COLO668 (cell line): ENCODE measurements at regions not wholly inside any gene's neighbourhood (a gene's known extent, or its start where the extent isn't known, plus 50 kb on each side); places are given as distances from the start of the nearest gene placed in this dataset.
A peak's percentile ranks its signal among the peaks of the same experiment; 100 is the strongest.

Experiments
- DNase-seq: peaks from one replicate; lab custom pipeline; 2025; ENCODE audit not compliant: unreplicated experiment; lab: John Stamatoyannopoulos, UW

DNA sequence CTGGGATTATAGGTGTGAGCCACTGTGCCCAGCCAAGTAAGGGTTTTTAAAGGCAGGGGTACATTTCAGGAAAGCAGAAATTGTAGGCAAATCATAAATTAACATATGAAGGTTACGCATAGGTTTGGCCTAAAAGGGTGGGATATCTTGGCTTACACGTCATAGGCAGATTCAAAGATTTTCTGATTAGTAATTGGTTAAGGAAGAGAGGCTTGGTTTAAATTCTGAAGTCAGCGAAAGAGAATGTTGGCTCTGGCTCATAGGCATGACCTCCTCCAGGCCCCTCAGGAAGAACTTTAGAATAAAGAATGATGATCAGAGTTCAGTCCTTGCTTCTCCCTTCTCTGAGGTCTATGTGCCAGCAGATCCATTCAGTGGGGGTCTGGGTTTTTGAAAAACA lies 124.8 kb upstream of the RBBP6 start:
- DNase-seq = no peak

- no peak for DNase-seq
Measured at GRCh38 chr16:24418733-24419132, 120.6 kb upstream of the RBBP6 start.

DNA sequence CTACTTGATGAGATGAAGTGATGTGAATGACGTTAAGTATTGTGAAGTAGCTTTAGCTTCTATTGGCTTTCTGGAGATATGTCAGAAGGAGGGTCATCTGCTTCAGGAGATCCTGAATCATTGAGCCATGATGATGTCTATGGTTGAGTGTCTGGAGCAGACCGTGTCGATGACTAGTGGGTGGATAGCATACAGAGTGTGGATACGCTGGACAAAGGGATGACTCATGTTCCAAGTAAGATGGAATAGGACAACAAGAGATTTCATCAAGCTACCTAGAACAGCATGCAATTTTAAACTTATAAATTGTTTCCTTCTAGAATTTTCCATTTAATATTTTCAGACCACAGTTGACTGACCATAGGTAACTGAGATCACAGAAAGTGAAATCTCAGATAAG lies 116.1 kb upstream of the RBBP6 start:
- DNase-seq = no peak

DNA sequence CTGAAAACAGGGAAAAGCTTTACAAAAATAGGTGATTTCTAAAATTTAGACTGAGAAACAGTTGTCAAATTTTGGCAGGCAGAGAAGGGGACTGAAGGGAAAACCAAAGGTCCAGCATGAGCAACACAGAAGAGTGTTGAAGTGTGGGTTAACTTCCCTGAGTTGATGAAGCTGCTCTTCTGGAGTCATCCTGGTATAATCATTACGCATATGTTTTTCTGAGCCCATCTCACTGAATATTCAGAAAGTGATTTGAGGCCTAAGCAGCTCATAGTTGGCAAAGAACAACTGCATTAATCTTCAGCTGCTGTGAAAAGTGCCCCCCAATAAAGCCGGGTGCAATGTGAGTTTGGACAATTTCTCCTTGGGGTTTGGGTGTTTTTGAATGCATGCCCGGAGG lies 115.0 kb upstream of the RBBP6 start:
- DNase-seq = no peak

DNA sequence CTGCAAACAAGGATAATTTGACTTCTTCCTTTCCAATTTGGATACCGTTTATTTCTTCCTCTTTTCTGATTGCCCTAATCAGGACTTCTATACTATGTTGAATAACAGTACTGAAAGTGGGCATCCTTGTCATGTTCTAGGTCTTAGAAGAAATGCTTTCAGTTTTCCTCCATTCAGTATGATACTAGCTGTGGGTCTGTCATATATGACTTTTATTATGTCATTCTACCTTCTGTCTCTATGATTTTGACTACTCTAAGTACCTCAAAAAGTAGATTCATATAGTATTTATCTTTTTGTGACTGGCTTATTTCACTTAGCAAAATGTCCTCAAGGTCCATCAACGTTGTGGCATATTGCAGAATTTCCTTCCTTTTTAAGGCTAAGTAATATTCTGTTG lies 111.5 kb upstream of the RBBP6 start:
- no peak for DNase-seq

DNA sequence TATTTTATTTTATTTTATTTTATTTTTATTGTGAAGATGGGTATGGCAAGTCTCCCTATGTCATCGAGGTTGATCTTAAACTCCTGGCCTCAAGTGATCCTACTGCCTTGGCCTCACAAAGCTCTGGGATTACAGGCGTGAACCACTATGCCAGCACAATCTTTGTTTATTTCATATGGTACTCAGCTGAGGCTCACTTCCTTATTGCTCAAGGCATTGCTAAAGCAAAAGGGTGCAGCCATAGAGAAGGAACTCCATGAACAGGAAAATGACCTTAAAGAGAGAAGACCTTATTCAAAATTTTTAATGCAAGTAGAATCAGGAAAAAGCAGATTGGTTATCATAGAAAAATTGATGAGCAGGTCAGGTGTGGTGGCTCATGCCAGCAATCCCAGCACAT lies 110.6 kb upstream of the RBBP6 start:
- no peak for DNase-seq

GRCh38 chr16:24430954-24431760 lies 108.2 kb upstream of the RBBP6 start:
- DNase-seq = no peak

DNA sequence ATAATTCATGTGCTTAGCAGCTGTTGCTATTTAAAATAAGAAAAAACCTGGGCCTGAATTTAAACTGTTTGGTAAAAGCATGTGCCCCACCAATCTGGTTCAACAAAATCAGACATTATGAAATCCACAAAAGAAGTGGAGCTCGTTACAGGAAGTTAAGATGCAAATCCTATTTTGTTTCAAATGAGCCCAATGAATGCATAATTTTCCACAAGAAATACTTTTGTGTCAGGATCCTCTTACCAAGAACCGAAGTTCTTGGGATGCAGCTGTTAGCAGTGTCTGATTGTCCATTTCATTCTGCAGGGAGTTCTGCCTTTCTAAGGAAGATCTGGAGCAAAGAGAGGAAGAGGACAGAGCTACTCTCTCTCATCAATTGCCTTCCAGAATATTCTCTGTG lies 105.7 kb upstream of the RBBP6 start:
- no peak for DNase-seq

DNA sequence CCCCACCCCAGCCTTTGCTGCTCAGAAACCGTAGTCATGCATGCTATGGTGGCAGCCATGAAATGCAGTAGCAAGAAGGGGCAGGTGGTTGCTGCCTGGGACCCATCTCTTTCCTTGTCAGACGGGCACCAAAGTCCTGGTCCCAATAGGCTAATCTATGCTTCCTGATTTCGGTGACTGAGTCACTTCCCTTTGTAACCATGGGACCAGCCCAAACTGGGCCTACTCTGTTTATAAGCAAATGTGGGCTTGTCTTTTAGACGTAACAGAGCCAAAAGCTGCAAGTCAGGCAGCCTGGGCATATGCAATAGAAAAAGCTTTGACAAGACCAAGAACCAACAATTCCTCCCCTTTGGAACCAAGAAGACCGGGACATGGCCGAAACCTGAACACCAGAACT lies 99.1 kb upstream of the RBBP6 start:
- DNase-seq = no peak

- DNase-seq = no peak
Measured at GRCh38 chr16:24442631-24443030, 96.7 kb upstream of the RBBP6 start.

DNA sequence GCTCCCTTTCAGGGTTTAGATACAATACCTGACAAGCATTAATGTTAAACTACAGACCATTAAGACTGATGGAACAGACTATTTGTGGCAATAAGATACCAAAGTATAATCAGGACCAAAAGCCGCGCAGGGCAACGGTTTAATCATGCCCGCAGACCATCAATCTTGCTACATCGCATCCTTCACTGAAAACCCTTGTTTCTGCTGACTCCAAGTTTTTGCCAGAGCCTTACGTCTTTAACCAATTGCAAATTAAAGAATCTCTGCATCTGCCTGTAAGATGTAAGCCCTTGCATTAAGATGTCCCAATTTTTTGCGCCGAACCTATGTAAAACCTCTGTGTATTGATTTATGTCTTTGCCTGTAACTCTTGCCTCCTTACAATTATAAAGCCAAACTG lies 94.2 kb upstream of the RBBP6 start:
- DNase-seq = no peak

DNA sequence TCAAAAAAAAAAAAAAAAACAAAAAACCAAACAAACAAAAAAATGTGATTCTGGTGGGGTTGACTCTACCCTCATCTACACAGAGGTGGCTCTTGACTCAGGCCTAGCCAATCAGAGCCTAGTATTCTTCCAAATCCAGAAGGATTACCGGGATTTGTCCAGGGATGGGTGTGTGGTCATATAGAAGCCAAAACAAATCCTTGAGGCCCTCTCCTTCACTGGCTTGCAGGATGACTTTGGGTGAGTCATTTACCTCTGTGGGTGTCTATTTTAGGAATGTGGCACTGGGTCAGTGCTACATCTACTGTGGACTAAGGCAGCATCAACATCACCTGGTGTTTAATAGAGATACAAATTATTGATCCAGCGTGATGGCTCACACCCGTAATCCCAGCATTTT lies 93.2 kb upstream of the RBBP6 start:
- no peak for DNase-seq

DNA sequence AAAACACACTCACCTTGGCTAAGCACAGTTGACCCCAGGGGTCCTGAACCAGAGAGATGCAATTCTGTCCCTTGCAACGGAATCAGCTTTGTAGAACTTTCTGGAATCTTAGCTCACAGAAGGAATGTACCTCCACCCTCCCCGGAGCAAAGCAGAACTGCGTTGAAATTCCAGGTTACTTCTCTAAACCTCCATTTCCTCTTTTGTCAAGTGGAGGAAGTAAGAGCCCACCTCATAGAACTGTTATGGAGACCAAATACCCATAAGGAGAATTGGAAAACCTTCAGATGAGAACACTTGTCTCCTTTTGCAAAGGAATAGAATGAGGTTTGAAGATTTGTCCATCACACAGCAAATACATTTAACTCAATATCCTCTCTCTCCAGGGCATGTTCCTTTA lies 86.6 kb upstream of the RBBP6 start:
- DNase-seq = no peak

DNA sequence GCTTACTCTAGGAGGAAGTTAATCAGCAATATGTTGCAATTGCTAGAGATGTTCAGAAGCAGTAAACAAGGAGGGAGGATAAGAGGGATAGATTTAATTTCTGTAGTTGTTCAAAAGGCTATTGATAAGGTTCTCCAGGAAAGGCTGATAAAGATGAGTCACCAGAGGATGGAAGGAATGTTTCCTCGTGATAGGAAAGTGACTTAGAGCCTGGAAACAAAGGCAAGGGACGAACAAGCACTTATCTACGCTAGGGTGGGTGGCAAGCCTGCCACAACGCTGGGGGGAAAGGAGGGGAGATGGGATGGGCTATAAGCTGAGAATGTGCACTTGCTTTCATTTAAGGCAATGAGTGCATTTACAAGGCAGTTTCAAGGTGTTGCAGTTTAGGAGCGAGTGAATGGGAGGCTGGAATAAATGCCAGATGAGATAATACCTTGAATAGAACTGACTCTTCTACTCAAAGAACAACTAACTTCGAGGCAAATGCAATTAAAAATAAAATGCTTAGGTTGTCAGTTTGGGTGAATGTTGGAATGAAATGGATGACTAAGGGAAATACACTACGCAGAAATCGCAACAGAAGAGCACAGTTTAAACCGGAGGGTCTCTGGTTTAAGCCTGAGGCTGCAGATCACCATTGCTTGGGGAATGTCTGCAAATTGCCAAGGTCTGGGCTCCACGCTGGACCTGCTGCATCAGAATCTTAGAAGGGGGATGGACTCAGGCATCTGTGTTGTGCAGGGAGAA lies 76.0 kb upstream of the RBBP6 start:
- no peak for DNase-seq

- DNase-seq = no peak
Measured at GRCh38 chr16:24471561-24472350, 67.6 kb upstream of the RBBP6 start.

- no peak for DNase-seq
Measured at GRCh38 chr16:24477492-24477891, 61.9 kb upstream of the RBBP6 start.

GRCh38 chr16:24478401-24478800 lies 61.0 kb upstream of the RBBP6 start:
- DNase-seq = peak; percentile 17

DNA sequence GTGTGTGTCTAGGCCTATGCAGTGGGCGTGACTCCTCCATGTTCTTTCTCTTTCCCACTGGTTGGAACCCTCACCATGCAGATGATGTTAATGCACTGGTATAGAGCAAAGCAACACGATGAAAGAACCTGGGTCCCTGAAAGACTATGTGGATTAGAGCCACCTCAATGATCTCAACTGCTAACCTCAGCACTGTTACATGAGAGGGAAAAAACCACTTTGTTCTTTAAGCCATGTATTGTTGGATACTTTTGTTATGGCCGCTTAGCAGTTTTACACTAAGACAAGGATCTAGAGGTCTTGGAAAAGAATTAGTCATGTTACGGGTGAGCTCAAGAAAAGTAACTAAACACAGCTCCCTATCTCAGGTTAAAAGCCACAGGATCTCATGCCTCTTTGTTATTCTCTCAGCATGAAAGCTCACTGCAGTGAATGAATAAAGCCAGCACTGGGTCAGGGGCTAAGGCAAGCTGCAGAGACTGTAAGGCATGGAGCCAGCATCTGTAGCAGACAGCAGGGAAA lies 56.6 kb upstream of the RBBP6 start:
- DNase-seq = no peak

- no peak for DNase-seq
Measured at GRCh38 chr16:24488045-24488444, 51.3 kb upstream of the RBBP6 start.
